GF-D8 (cell line): ENCODE measurements at regions not wholly inside any gene's neighbourhood (a gene's known extent, or its start where the extent isn't known, plus 50 kb on each side); places are given as distances from the start of the nearest gene placed in this dataset.

ENCODE experiments used
- DNase-seq: peaks from one replicate; lab custom pipeline; 2025; lab: John Stamatoyannopoulos, UW

- no peak for DNase-seq
These were observed 207.7 kb upstream of the CAMK1G start for GRCh38 chr1:209375671-209376365.

GRCh38 chr1:209376774-209377173 is 206.7 kb upstream of the CAMK1G start:
- no peak for DNase-seq

GRCh38 chr1:209377995-209378394 is 205.5 kb upstream of the CAMK1G start:
- DNase-seq: no peak

GRCh38 chr1:209379280-209379679 is 204.2 kb upstream of the CAMK1G start:
- no peak for DNase-seq

GRCh38 chr1:209380420-209380819 is 203.1 kb upstream of the CAMK1G start:
- no peak for DNase-seq

- no peak for DNase-seq
These were observed 201.0 kb upstream of the CAMK1G start for GRCh38 chr1:209382231-209383100.

GRCh38 chr1:209383422-209383821 is 200.1 kb upstream of the CAMK1G start:
- no peak for DNase-seq

GRCh38 chr1:209383907-209384709 is 199.4 kb upstream of the CAMK1G start:
- no peak for DNase-seq

- no peak for DNase-seq
These were observed 198.6 kb upstream of the CAMK1G start for GRCh38 chr1:209384710-209385550.

GRCh38 chr1:209386156-209386555 is 197.4 kb upstream of the CAMK1G start:
- no peak for DNase-seq

- DNase-seq: no peak
These were observed 196.1 kb upstream of the CAMK1G start for GRCh38 chr1:209387271-209387968.

GRCh38 chr1:209387969-209388329 is 195.6 kb upstream of the CAMK1G start:
- no peak for DNase-seq

- DNase-seq: no peak
These were observed 195.2 kb upstream of the CAMK1G start for GRCh38 chr1:209388358-209388757.

GRCh38 chr1:209389258-209389657 is 194.3 kb upstream of the CAMK1G start:
- no peak for DNase-seq

GRCh38 chr1:209389975-209390374 is 193.5 kb upstream of the CAMK1G start:
- DNase-seq: no peak

- no peak for DNase-seq
These were observed 192.8 kb upstream of the CAMK1G start for GRCh38 chr1:209390764-209391163.

- DNase-seq: no peak
These were observed 191.7 kb upstream of the CAMK1G start for GRCh38 chr1:209391792-209392191.

- DNase-seq: no peak
These were observed 188.3 kb upstream of the CAMK1G start for GRCh38 chr1:209395169-209395568.

- no peak for DNase-seq
These were observed 186.1 kb upstream of the CAMK1G start for GRCh38 chr1:209397371-209397770.

GRCh38 chr1:209397910-209398309 is 185.6 kb upstream of the CAMK1G start:
- no peak for DNase-seq
